ENCODE measurements at regions not wholly inside any gene's neighbourhood (a gene's known extent, or its start where the extent isn't known, plus 50 kb on each side); places are given as distances from the start of the nearest gene placed in this dataset.

GRCh38 chr6:76592566-76592965, 520.1 kb upstream of the IMPG1 start:
- Histone ChIP-seq H3K9ac (ENCODE audit: low read depth, low read length, poor library complexity, severe bottlenecking) (no peak overlapping the region), H3F3A (ENCODE audit: low read depth) (no peaks in the 10 kb centered on the region), H3K27me3 (ENCODE audit: insufficient read depth, low read length, poor library complexity, severe bottlenecking) (no peaks in the 10 kb centered on the region), H2AFZ (ENCODE audit: low read length) (no peak overlapping the region), H3K36me3 (ENCODE audit: insufficient read depth, low read length) (no peaks in the 10 kb centered on the region), H3K79me2 (ENCODE audit: insufficient read depth, low read length) (no peaks in the 10 kb centered on the region), H4K20me1 (ENCODE audit: insufficient read depth, low read length, poor library complexity, severe bottlenecking) (no peaks in the 10 kb centered on the region), H3K4me2 (ENCODE audit: low read depth, low read length, poor library complexity, severe bottlenecking) (no peak overlapping the region), H3K9me3 (ENCODE audit: insufficient read depth, low read depth, low read length) (no peaks in the 10 kb centered on the region), H3K4me1 (ENCODE audit: insufficient read depth, low read length, poor library complexity, severe bottlenecking) (no peaks in the 10 kb centered on the region), H3K9me2 (replicated peaks; ENCODE audit: low read depth, low read length) (no peaks in the 10 kb centered on the region), H3K4me3 (ENCODE audit: low read length, poor library complexity, severe bottlenecking) (no peak overlapping the region)
- TF ChIP-seq CTCF (conservative IDR thresholded peaks at IDR 0.05; ENCODE audit: low read length): no peak
- no peak for TF ChIP-seq EZH2phosphoT487 (IDR thresholded peaks at IDR 0.05; ENCODE audit: borderline replicate concordance)

GRCh38 chr6:76587271-76587670, 514.8 kb upstream of the IMPG1 start:
- no peaks in the 10 kb centered on the region for H3K9me2 ChIP-seq (replicated peaks; ENCODE audit: low read depth, low read length)
- H3K4me2 ChIP-seq (ENCODE audit: low read depth, low read length, poor library complexity, severe bottlenecking): no peak overlapping the region
- H3K9ac ChIP-seq (ENCODE audit: low read depth, low read length, poor library complexity, severe bottlenecking): no peak overlapping the region
- no peaks in the 10 kb centered on the region for H3K9me3 ChIP-seq (ENCODE audit: insufficient read depth, low read depth, low read length)
- no peaks in the 10 kb centered on the region for H3K79me2 ChIP-seq (ENCODE audit: insufficient read depth, low read length)
- no peaks in the 10 kb centered on the region for H3K27me3 ChIP-seq (ENCODE audit: insufficient read depth, low read length, poor library complexity, severe bottlenecking)
- no peak for TF ChIP-seq EZH2phosphoT487 (IDR thresholded peaks at IDR 0.05; ENCODE audit: borderline replicate concordance)
- no peak for TF ChIP-seq CTCF (conservative IDR thresholded peaks at IDR 0.05; ENCODE audit: low read length)
- H3F3A ChIP-seq (ENCODE audit: low read depth): no peaks in the 10 kb centered on the region
- no peak overlapping the region for H3K4me3 ChIP-seq (ENCODE audit: low read length, poor library complexity, severe bottlenecking)
- H4K20me1 ChIP-seq (ENCODE audit: insufficient read depth, low read length, poor library complexity, severe bottlenecking): no peaks in the 10 kb centered on the region
- no peaks in the 10 kb centered on the region for H3K36me3 ChIP-seq (ENCODE audit: insufficient read depth, low read length)
- no peaks in the 10 kb centered on the region for H3K4me1 ChIP-seq (ENCODE audit: insufficient read depth, low read length, poor library complexity, severe bottlenecking)
- no peak overlapping the region for H2AFZ ChIP-seq (ENCODE audit: low read length)

- Histone ChIP-seq H2AFZ (ENCODE audit: low read length) (no peak overlapping the region), H3K79me2 (ENCODE audit: insufficient read depth, low read length) (no peaks in the 10 kb centered on the region)
Measured at GRCh38 chr6:76584121-76584520, 511.7 kb upstream of the IMPG1 start.

More at GRCh38 chr6:76584121-76584520, 511.7 kb upstream of the IMPG1 start:
- no peaks in the 10 kb centered on the region for H4K20me1 ChIP-seq (ENCODE audit: insufficient read depth, low read length, poor library complexity, severe bottlenecking)
- H3K4me2 ChIP-seq (ENCODE audit: low read depth, low read length, poor library complexity, severe bottlenecking): no peak overlapping the region
- no peaks in the 10 kb centered on the region for H3K27me3 ChIP-seq (ENCODE audit: insufficient read depth, low read length, poor library complexity, severe bottlenecking)
- H3F3A ChIP-seq (ENCODE audit: low read depth): no peaks in the 10 kb centered on the region
- TF ChIP-seq EZH2phosphoT487 (IDR thresholded peaks at IDR 0.05; ENCODE audit: borderline replicate concordance): no peak
- no peak for TF ChIP-seq CTCF (conservative IDR thresholded peaks at IDR 0.05; ENCODE audit: low read length)
- H3K9me3 ChIP-seq (ENCODE audit: insufficient read depth, low read depth, low read length): no peaks in the 10 kb centered on the region
- no peak overlapping the region for H3K4me3 ChIP-seq (ENCODE audit: low read length, poor library complexity, severe bottlenecking)
- no peaks in the 10 kb centered on the region for H3K4me1 ChIP-seq (ENCODE audit: insufficient read depth, low read length, poor library complexity, severe bottlenecking)
- no peaks in the 10 kb centered on the region for H3K36me3 ChIP-seq (ENCODE audit: insufficient read depth, low read length)
- no peak overlapping the region for H3K9ac ChIP-seq (ENCODE audit: low read depth, low read length, poor library complexity, severe bottlenecking)
- no peaks in the 10 kb centered on the region for H3K9me2 ChIP-seq (replicated peaks; ENCODE audit: low read depth, low read length)
